Head of caudate nucleus (tissue), 42 donors: ENCODE measurements at regions not wholly inside any gene's neighbourhood (a gene's known extent, or its start where the extent isn't known, plus 50 kb on each side); places are given as distances from the start of the nearest gene placed in this dataset.
"Not testable (repeated sequence)": the region's sequence is repeated elsewhere in the genome, so short reads cannot be mapped to it uniquely, and the experiment has no call there.

ENCODE experiments used
- DNase-seq, 42 donors: peaks; one replicate each; pipeline versions ENCODE4 v3.0.0 to v3.0.0-alpha.2; 2020 to 2021; ENCODE audit warnings: mixed read lengths in 7 of 42
- intact Hi-C: fragments of 100-400 bp; cut with DNase I; formaldehyde crosslinking; loops from one replicate; pipeline ENCODE4 v1.15.0; 2022

DNA sequence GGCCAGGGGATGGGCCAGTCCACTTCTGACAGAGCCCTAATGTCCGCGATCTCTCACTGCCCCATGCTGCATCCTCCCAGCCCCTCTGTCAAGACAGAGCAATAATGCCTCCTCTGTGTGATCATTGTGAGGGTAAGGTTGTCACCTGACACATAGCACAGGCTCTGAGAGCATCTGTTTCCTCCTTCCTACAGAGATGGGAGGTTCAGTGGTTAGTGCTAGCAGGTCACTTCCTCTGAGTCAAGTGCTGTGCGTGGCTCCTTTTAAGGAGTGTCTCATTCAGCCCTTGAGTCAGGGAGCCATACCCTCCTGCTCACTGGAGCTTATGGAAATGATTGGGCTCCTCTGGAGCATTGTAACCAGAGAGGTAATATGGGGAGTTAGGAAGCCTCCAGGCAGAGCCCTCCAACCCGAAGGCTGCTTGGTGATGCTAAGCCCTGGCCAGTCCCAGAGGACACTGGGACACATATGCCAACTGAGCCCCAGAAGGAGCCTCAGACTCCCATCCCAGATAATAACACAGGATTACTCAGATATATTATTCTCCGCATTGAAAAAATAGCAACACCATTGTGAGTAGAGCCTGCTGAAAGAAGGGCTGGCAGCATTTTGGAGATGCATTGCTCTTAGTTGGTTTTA lies 189.0 kb downstream of the GALNT1 start:
- intact Hi-C loops: no loop called here
- DNase-seq: no peak

DNA sequence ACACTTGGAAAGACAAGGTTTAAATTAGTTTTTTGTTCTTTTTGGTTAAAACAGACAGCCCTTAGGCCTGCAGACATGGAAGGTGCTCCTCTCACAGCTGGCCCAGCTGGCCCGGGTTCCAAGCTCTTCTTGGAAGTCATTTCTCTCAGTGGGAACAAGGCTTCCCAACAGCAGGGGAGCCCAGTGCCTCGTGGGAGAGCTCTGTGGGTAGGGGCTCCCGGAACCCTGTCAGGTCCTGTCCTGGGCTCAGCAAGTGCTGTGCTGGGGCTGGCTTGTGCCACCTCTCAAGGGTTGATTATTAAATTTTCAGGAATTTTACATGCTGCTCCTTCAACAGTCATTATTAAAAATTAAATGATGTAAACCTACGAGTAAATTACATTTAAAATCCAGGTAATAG lies 189.6 kb downstream of the GALNT1 start:
- DNase-seq: no peak
- intact Hi-C loops: no loop called here

DNA sequence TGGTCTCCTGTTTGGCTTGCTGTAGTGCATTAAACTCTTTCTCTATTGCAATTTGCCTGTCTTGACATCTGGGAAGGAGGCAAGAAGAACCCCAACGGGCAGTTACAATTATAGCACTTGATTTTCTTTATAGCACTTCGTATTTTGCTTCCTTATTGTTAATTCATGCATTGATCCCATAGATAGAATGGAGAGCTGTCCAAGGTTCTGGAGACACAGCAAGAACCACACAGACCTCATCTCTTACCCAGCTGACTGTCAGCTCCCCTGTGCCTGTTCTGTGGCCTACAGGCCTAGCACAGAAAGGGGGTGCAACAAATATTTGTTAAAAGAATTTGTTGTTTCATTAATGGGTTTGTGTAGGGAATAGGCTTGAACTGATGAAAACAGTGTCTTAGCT lies 194.3 kb downstream of the GALNT1 start:
- intact Hi-C loops: no loop called here
- DNase-seq: no peak

DNA sequence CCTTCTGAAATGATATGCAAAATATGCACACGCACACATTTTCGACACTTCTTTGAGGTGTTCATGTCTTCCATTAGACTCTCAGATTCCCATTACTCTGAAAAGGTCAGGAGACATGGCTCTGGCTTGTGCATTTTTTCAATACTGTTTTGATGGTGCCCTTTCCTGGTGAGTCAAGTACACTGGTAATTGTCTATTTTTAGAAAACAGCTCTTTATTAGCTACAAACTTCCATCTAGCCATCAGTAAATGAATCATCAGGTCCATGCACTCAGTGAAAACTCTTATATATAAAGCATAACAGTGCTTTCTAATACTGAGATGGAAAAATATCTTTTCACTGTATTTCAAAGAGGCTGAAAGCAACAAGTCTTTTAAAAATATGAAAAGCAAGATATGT lies 194.9 kb downstream of the GALNT1 start:
- DNase-seq: no peak
- intact Hi-C loops: no loop called here

DNA sequence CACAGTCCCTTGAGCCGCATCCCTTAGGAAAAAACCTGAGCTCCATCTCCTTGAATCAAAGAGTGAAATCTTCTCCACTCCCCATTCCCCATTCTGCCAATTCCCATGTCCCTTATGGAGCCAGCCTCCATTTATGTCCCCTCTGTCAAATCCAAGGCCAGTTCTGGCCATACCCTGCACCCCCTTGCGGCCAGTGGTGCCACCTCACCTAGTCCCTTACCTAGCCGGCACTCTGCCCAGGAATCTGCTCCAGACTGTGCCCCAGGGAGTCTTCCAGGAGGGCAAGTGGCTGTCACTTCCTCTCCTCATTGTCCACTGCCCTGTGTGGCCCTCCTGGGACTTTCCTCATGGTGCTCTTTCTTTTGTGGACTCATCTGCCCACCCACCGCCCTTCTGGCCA lies 195.4 kb upstream of the RMP24 start:
- no peak for DNase-seq
- intact Hi-C loops: no loop called here

GRCh38 chr18:35778850-35779627 lies 193.4 kb upstream of the RMP24 start:
- intact Hi-C loops: no loop called here

DNA sequence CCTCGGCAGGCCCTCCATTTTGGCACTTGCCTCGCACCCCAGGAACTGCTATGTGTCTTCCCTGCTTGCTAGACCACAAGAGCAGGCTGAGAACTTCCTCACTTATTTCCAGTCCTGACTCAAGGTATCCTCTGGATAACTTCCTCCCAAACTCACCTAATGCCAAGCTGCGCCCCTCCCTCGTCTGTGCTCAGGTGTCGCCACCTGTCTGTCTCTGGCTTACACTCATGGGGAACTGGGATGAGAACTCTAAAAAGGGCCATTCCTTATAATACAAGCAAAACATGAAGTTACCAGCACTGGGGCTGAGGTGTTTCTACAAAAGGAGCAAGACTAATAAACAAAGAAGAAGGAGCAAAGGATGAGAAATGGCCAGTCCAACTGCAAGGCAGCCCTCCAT lies 191.5 kb upstream of the RMP24 start:
- DNase-seq: no peak
- intact Hi-C loops: no loop called here

More at GRCh38 chr18:35778850-35779627, 193.4 kb upstream of the RMP24 start:
- DNase-seq: no peak

GRCh38 chr18:35782926-35783325 lies 189.6 kb upstream of the RMP24 start:
- intact Hi-C loops: no loop called here
- no peak for DNase-seq

- intact Hi-C loops: no loop called here
- no peak for DNase-seq
Observed at GRCh38 chr18:35786365-35787042, 186.0 kb upstream of the RMP24 start.

- intact Hi-C loops: no loop called here
Observed at GRCh38 chr18:35789543-35789942, 182.9 kb upstream of the RMP24 start.

GRCh38 chr18:35797948-35798347 lies 174.5 kb upstream of the RMP24 start:
- no peak for DNase-seq

More at GRCh38 chr18:35789543-35789942, 182.9 kb upstream of the RMP24 start:
- no peak for DNase-seq

DNA sequence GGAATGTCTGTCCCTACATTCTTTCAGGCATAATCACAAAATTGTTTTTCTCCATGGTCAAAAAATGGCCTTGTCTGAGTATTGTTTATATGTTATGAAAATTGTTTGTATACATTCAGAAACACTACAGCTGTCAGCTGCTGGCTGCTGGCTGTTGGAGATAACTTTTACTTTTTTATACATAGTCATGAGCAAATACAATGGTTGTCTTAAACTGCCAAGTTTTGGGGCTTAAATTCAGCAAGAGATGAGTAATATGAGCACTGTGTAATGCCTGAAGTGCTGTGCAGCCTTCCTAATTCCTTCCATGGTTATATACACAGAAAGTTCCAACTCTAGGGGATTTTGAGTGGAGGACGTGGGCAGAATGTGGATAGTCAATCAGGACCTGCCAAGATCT lies 168.9 kb upstream of the RMP24 start:
- no peak for DNase-seq
- intact Hi-C loops: no loop called here

More at GRCh38 chr18:35797948-35798347, 174.5 kb upstream of the RMP24 start:
- intact Hi-C loops: no loop called here

DNA sequence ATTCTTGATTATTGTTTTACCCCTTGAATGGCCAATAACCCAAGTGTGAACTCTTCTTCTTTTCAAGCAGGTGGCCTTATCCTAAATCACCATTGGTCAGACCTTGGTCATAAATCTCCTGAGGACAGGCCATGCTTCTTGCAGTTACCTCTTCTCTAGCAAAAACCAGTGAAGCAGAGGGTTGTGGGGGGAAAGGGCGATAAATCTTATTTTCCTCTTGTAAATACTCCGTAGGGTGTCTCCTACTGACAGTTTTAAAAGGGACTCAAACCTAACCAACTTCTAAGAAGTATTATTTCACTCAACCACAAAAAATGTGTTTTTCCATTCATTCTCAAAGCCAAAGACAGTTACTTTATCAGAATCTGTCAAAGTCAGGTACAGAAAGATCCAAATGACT lies 168.1 kb upstream of the RMP24 start:
- intact Hi-C loops: no loop called here

GRCh38 chr18:35807811-35808335 lies 164.6 kb upstream of the RMP24 start:
- DNase-seq: no peak
- intact Hi-C loops: no loop called here

More for the DNA sequence above, 168.1 kb upstream of the RMP24 start:
- no peak for DNase-seq

- DNase-seq: no peak
- intact Hi-C loops: no loop called here
Observed at GRCh38 chr18:35808796-35809195, 163.7 kb upstream of the RMP24 start.

GRCh38 chr18:35810520-35810919 lies 162.0 kb upstream of the RMP24 start:
- DNase-seq: no peak
- intact Hi-C loops: no loop called here

- no peak for DNase-seq
- intact Hi-C loops: no loop called here
Observed at GRCh38 chr18:35811896-35812295, 160.6 kb upstream of the RMP24 start.

- intact Hi-C loops: not testable (repeated sequence)
Observed at GRCh38 chr18:35815011-35815410, 157.5 kb upstream of the RMP24 start.

DNA sequence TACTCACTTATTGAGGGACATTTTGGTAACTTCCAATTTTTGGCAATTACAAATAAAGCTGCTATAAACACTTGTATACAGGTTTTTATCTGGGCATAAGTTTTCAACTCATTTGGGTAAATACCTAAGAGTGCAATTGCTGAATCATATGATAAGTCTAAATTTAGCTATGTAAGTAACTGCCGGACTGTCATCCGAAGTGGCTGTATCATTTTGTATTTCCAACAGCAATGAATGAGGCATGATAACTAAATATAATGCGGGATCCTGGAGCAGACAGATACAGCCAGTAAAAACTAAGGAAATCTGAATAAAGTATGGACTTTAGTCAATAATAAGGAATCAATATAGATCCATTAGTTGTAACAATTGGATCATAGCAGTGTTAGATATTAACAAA lies 156.5 kb upstream of the RMP24 start:
- no peak for DNase-seq
- intact Hi-C loops: no loop called here

More at GRCh38 chr18:35815011-35815410, 157.5 kb upstream of the RMP24 start:
- not testable (repeated sequence) for DNase-seq
